ENCODE measurements at regions not wholly inside any gene's neighbourhood (a gene's known extent, or its start where the extent isn't known, plus 50 kb on each side); places are given as distances from the start of the nearest gene placed in this dataset.

DNA sequence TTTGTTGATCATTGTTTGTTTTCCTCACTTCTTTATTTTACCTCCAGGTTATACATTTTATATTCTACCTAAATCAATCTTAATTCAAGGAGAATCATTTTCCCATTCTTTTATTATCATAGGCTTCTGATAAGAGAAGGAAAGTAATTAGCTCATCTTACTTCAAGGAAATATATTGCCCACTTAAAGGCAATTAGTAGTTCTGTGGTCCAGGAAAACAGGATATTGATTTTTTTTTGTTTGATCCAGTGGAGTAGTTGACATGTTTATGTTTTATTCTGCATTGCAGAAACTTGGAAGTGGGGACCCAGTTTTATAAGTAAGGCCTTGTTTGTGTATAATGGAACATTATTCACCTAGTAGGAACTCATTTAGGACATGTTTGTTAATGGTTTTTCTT, 390.6 kb downstream of the NDFIP2 start:
- TF ChIP-seq, protein P1, sequence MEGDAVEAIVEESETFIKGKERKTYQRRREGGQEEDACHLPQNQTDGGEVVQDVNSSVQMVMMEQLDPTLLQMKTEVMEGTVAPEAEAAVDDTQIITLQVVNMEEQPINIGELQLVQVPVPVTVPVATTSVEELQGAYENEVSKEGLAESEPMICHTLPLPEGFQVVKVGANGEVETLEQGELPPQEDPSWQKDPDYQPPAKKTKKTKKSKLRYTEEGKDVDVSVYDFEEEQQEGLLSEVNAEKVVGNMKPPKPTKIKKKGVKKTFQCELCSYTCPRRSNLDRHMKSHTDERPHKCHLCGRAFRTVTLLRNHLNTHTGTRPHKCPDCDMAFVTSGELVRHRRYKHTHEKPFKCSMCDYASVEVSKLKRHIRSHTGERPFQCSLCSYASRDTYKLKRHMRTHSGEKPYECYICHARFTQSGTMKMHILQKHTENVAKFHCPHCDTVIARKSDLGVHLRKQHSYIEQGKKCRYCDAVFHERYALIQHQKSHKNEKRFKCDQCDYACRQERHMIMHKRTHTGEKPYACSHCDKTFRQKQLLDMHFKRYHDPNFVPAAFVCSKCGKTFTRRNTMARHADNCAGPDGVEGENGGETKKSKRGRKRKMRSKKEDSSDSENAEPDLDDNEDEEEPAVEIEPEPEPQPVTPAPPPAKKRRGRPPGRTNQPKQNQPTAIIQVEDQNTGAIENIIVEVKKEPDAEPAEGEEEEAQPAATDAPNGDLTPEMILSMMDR (IDR thresholded peaks at IDR 0.05 in 8 of 11, conservative IDR thresholded peaks at IDR 0.05 in 3 of 11), result no peak
- no peak for TF ChIP-seq POLR2AphosphoS5 (IDR thresholded peaks at IDR 0.05)
- no peak for TF ChIP-seq POLR2A (IDR thresholded peaks at IDR 0.05)

Measured in spleen (tissue), 7 donors.